MM.1S (cell line): ENCODE measurements at regions not wholly inside any gene's neighbourhood (a gene's known extent, or its start where the extent isn't known, plus 50 kb on each side); places are given as distances from the start of the nearest gene placed in this dataset.

Experiments
- DNase-seq: peaks from one replicate; pipeline ENCODE4 v3.0.0-alpha.2; 2015
- H2AFZ ChIP-seq: fragments of 300-600 bp; sonication (generic); 2 replicates; pipeline ENCODE4 v1.6.0; 2016; ENCODE audit warnings: antibody characterized with exemption, low read length
- H3F3A ChIP-seq: fragments of 300-600 bp; sonication (generic); 2 replicates; pipeline ENCODE4 v1.6.1; 2016; ENCODE audit warnings: mild to moderate bottlenecking, antibody characterized with exemption, low read length, moderate library complexity, mixed read lengths; ENCODE audit not compliant: insufficient read depth
- H3K27ac ChIP-seq: fragments of 300-600 bp; sonication (generic); 2 replicates; pipeline ENCODE4 v1.5.1; 2016; ENCODE audit warnings: mild to moderate bottlenecking, low read length
- H3K27me3 ChIP-seq: fragments of 300-600 bp; sonication (generic); replicated peaks from 2 replicates; pipeline ENCODE4 v1.6.0; 2016; ENCODE audit warnings: low read length; ENCODE audit not compliant: insufficient read depth
- H3K36me3 ChIP-seq: fragments of 300-600 bp; sonication (generic); replicated peaks from 2 replicates; pipeline ENCODE4 v1.6.1; 2016; ENCODE audit warnings: mild to moderate bottlenecking, low read length, mixed read lengths; ENCODE audit not compliant: insufficient read depth
- H3K4me1 ChIP-seq: fragments of 300-600 bp; sonication (generic); 2 replicates; pipeline ENCODE4 v1.6.1; 2016; ENCODE audit warnings: low read length, mixed read lengths
- H3K4me2 ChIP-seq: fragments of 300-600 bp; sonication (generic); 2 replicates; pipeline ENCODE4 v1.6.0; 2016; ENCODE audit warnings: low read depth, low read length
- H3K4me3 ChIP-seq: fragments of 300-600 bp; sonication (generic); 2 replicates; pipeline ENCODE4 v1.5.1; 2016; ENCODE audit warnings: low read length, mixed read lengths
- H3K79me2 ChIP-seq: fragments of 300-600 bp; sonication (generic); 2 replicates; pipeline ENCODE4 v1.6.1; 2016; ENCODE audit warnings: mixed run types, low read length, mixed read lengths
- H3K9ac ChIP-seq: fragments of 300-600 bp; sonication (generic); 2 replicates; pipeline ENCODE4 v1.6.1; 2016; ENCODE audit warnings: low read length, mixed read lengths
- H3K9me2 ChIP-seq: fragments of 300-600 bp; sonication (generic); replicated peaks from 2 replicates; pipeline ENCODE4 v1.6.1; 2016; ENCODE audit warnings: mild to moderate bottlenecking, low read length, mixed read lengths; ENCODE audit not compliant: insufficient read depth
- H3K9me3 ChIP-seq: fragments of 300-600 bp; sonication (generic); replicated peaks from 2 replicates; pipeline ENCODE4 v1.6.1; 2016; ENCODE audit warnings: mild to moderate bottlenecking, low read length, mixed read lengths; ENCODE audit not compliant: insufficient read depth
- H4K20me1 ChIP-seq: fragments of 300-600 bp; sonication (generic); 2 replicates; pipeline ENCODE4 v1.6.1; 2016; ENCODE audit warnings: mild to moderate bottlenecking, low read length, moderate library complexity, mixed read lengths; ENCODE audit not compliant: insufficient read depth
- EZH2 ChIP-seq: fragments of 300-600 bp; sonication (generic); optimal IDR thresholded peaks from 2 replicates; pipeline ENCODE3; 2017; ENCODE audit warnings: low read depth, mild to moderate bottlenecking, antibody characterized with exemption, low read length, mixed read lengths
- EZH2phosphoT487 ChIP-seq: fragments of 300-600 bp; sonication (generic); IDR thresholded peaks from 2 replicates; pipeline ENCODE4 v1.6.1; 2018; ENCODE audit warnings: antibody characterized with exemption, low read length
- TF ChIP-seq, protein P1 (sequence below): fragments of 300-600 bp; sonication (generic); IDR thresholded peaks from 2 replicates; pipeline ENCODE4 v1.5.1; 2016; ENCODE audit warnings: antibody characterized with exemption, low read length, mixed read lengths

DNA sequence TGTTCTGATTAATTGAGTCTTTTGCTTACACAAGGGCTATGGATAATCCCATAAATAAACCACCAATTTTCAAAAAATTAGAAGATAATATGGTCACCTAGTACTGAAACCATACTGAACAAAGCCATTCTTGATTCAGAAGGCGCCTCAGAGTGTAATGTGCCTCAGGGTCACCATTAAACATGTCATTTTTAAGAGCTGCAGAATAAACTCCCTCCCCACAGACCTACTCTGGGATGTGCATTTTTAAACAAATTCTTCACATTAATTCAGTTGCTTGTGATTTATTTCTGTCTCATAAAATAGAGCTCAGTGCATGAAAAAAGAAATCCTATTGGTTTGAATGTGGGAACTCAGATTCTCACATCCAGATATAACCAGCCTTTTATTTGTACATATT, 202.1 kb upstream of the HEY2 start:
- Histone ChIP-seq H3K27ac (no peak overlapping the region), H3K4me3 (no peak overlapping the region), H3F3A (no peaks in the 10 kb centered on the region), H2AFZ (no peak overlapping the region), H3K9ac (no peak overlapping the region), H3K27me3 (no peaks in the 10 kb centered on the region), H3K4me2 (no peak overlapping the region), H4K20me1 (no peaks in the 10 kb centered on the region), H3K9me3 (no peaks in the 10 kb centered on the region), H3K36me3 (no peaks in the 10 kb centered on the region), H3K9me2 (no peaks in the 10 kb centered on the region), H3K79me2 (no peaks in the 10 kb centered on the region), H3K4me1 (no peaks in the 10 kb centered on the region)
- TF ChIP-seq EZH2 (no peak), EZH2phosphoT487 (no peak)
- TF ChIP-seq, protein P1, sequence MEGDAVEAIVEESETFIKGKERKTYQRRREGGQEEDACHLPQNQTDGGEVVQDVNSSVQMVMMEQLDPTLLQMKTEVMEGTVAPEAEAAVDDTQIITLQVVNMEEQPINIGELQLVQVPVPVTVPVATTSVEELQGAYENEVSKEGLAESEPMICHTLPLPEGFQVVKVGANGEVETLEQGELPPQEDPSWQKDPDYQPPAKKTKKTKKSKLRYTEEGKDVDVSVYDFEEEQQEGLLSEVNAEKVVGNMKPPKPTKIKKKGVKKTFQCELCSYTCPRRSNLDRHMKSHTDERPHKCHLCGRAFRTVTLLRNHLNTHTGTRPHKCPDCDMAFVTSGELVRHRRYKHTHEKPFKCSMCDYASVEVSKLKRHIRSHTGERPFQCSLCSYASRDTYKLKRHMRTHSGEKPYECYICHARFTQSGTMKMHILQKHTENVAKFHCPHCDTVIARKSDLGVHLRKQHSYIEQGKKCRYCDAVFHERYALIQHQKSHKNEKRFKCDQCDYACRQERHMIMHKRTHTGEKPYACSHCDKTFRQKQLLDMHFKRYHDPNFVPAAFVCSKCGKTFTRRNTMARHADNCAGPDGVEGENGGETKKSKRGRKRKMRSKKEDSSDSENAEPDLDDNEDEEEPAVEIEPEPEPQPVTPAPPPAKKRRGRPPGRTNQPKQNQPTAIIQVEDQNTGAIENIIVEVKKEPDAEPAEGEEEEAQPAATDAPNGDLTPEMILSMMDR: no peak
- no peak for DNase-seq

DNA sequence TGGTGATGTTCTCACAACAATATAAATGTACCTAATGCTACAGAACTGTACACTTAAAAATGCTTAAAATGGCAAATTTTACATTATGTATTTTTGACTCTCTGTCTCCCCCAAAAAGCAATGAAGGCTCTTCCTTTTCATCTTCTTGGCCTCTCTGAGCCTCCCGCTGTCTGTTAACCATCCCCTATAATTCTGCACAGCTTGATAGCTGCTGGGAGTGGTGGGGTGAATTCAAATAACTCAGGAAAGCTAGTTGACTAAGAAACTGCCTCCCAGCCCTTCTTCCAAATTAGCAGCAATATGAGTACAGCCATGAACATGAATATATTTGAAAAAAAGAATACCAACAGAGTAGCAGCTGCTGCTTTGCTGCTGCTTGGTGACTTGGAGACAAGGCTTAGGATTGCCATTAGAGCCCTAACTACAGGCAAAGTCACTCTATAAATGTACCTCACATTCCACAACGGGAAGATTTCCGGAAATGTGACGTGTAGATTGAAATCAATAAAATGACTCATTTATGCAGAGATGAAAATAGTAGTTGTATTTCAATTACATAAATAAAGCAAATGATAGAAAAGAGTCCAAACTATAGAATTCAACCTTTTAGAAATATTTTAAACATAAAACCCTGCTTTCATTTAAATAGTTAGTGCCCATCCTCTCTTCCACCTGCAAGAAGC, 200.1 kb upstream of the HEY2 start:
- H2AFZ ChIP-seq: no peak overlapping the region
- H3K9me3 ChIP-seq: no peaks in the 10 kb centered on the region
- H3K79me2 ChIP-seq: no peaks in the 10 kb centered on the region
- no peak overlapping the region for H3K4me2 ChIP-seq
- no peaks in the 10 kb centered on the region for H3K9me2 ChIP-seq
- H3K4me1 ChIP-seq: no peaks in the 10 kb centered on the region
- TF ChIP-seq, protein P1: no peak
- no peak for TF ChIP-seq EZH2phosphoT487
- TF ChIP-seq EZH2: no peak
- H3K27me3 ChIP-seq: no peaks in the 10 kb centered on the region
- no peaks in the 10 kb centered on the region for H4K20me1 ChIP-seq
- DNase-seq: no peak
- no peak overlapping the region for H3K4me3 ChIP-seq
- H3K9ac ChIP-seq: no peak overlapping the region
- H3F3A ChIP-seq: no peaks in the 10 kb centered on the region
- H3K27ac ChIP-seq: no peak overlapping the region
- H3K36me3 ChIP-seq: no peaks in the 10 kb centered on the region

DNA sequence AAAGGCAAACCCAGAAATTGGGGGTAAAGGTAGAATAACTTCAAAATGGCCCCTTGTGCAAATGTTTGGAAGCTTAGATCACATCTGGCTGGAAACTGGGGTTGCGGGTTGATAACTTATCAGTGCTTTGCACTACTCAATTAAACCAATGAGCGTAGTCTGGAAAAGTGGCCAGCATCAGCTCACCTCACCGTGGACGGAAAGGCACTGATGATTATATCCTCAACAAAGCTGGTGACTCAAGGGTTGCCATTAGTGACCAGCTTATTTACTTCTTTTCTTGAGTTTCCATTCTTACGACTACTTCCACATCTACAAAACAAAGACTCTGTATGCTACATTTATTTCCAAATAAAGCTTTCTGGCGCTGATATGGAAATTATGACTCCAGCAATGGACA, 198.5 kb upstream of the HEY2 start:
- no peaks in the 10 kb centered on the region for H3K27me3 ChIP-seq
- no peaks in the 10 kb centered on the region for H3F3A ChIP-seq
- H3K79me2 ChIP-seq: no peaks in the 10 kb centered on the region
- no peak overlapping the region for H3K27ac ChIP-seq
- no peak overlapping the region for H3K9ac ChIP-seq
- H3K4me1 ChIP-seq: no peaks in the 10 kb centered on the region
- H3K4me3 ChIP-seq: no peak overlapping the region
- H2AFZ ChIP-seq: no peak overlapping the region
- H3K36me3 ChIP-seq: no peaks in the 10 kb centered on the region
- no peaks in the 10 kb centered on the region for H3K9me2 ChIP-seq
- no peaks in the 10 kb centered on the region for H3K9me3 ChIP-seq
- TF ChIP-seq, protein P1: no peak
- TF ChIP-seq EZH2phosphoT487: no peak
- no peak for TF ChIP-seq EZH2
- no peak for DNase-seq
- no peaks in the 10 kb centered on the region for H4K20me1 ChIP-seq
- H3K4me2 ChIP-seq: no peak overlapping the region
